Smooth muscle cell (in vitro differentiated cells): ENCODE measurements at regions not wholly inside any gene's neighbourhood (a gene's known extent, or its start where the extent isn't known, plus 50 kb on each side); places are given as distances from the start of the nearest gene placed in this dataset.

Experiments
- DNase-seq: peaks from one replicate; lab custom pipeline; 2025; ENCODE audit not compliant: unreplicated experiment; lab: John Stamatoyannopoulos, UW
- H2AFZ ChIP-seq: fragments of 200-600 bp; sonication (generic); 2 replicates; pipeline ENCODE4 v1.6.0; 2016; ENCODE audit warnings: antibody characterized with exemption, low read depth, mild to moderate bottlenecking
- H3F3A ChIP-seq: fragments of 200-600 bp; sonication (generic); 2 replicates; pipeline ENCODE4 v1.6.0; 2017; ENCODE audit warnings: antibody characterized with exemption, low read depth
- H3K27ac ChIP-seq: fragments of 200-600 bp; sonication (generic); 2 replicates; pipeline ENCODE4 v1.5.1; 2016; ENCODE audit warnings: low read depth, mild to moderate bottlenecking
- H3K27me3 ChIP-seq: fragments of 200-600 bp; sonication (generic); 2 replicates; pipeline ENCODE4 v1.6.1; 2016; ENCODE audit warnings: low read depth, mild to moderate bottlenecking
- H3K36me3 ChIP-seq: fragments of 200-600 bp; sonication (generic); 2 replicates; pipeline ENCODE4 v1.5.1; 2016; ENCODE audit warnings: low read depth
- H3K4me1 ChIP-seq: fragments of 200-600 bp; sonication (generic); 2 replicates; pipeline ENCODE4 v1.5.1; 2016; ENCODE audit warnings: low read depth
- H3K4me2 ChIP-seq: fragments of 200-600 bp; sonication (generic); 2 replicates; pipeline ENCODE4 v1.6.0; 2016; ENCODE audit warnings: mild to moderate bottlenecking
- H3K4me3 ChIP-seq: fragments of 200-600 bp; sonication (generic); 2 replicates; pipeline ENCODE4 v1.5.1; 2016; ENCODE audit warnings: mild to moderate bottlenecking
- H3K79me2 ChIP-seq: fragments of 200-600 bp; sonication (generic); 2 replicates; pipeline ENCODE4 v1.6.0; 2016; ENCODE audit warnings: low read depth, mild to moderate bottlenecking
- H3K9ac ChIP-seq: fragments of 200-600 bp; sonication (generic); 2 replicates; pipeline ENCODE4 v1.6.0; 2016; ENCODE audit warnings: low read depth
- H3K9me3 ChIP-seq: fragments of 200-600 bp; sonication (generic); replicated peaks from 2 replicates; pipeline ENCODE4 v1.5.1; 2016; ENCODE audit warnings: low read depth
- H4K20me1 ChIP-seq: fragments of 200-600 bp; sonication (generic); 2 replicates; pipeline ENCODE4 v1.6.0; 2016; ENCODE audit warnings: low read depth
- CTCF ChIP-seq: fragments of 200-600 bp; sonication (generic); IDR thresholded peaks from 2 replicates; pipeline ENCODE4 v1.5.1; 2017; ENCODE audit warnings: borderline replicate concordance, mild to moderate bottlenecking, antibody characterized with exemption; ENCODE audit not compliant: insufficient read depth, poor library complexity, severe bottlenecking
- WGBS: methylation state at CpG from one replicate; pipeline ENCODE4 v1.1.7; 2016; ENCODE audit warnings: low lambda C conversion rate; 5-methylcytosine and 5-hydroxymethylcytosine counted together

- H4K20me1 ChIP-seq: no peaks in the 10 kb centered on the region
- WGBS: 11% methylated on average over 5 of the region's 5 CpGs
- H3F3A ChIP-seq: no peaks in the 10 kb centered on the region
- H3K4me3 ChIP-seq: no peak overlapping the region
- H3K27ac ChIP-seq: no peak overlapping the region
- H2AFZ ChIP-seq: no peak overlapping the region
- no peaks in the 10 kb centered on the region for H3K79me2 ChIP-seq
- DNase-seq: no peak
- no peak overlapping the region for H3K9ac ChIP-seq
- H3K27me3 ChIP-seq: no peaks in the 10 kb centered on the region
- H3K9me3 ChIP-seq: no peaks in the 10 kb centered on the region
- H3K4me2 ChIP-seq: no peak overlapping the region
- no peaks in the 10 kb centered on the region for H3K4me1 ChIP-seq
- H3K36me3 ChIP-seq: no peaks in the 10 kb centered on the region
- peak; percentile 51 for TF ChIP-seq CTCF
Observed at GRCh38 chr12:118714051-118714460, 267.3 kb upstream of the SRRM4 start.

- WGBS: 47% methylated on average over 4 of the region's 4 CpGs
- DNase-seq: no peak
- no peak for TF ChIP-seq CTCF
- Histone ChIP-seq H3K27me3 (no peaks in the 10 kb centered on the region), H2AFZ (no peak overlapping the region), H3F3A (no peaks in the 10 kb centered on the region), H3K4me1 (no peaks in the 10 kb centered on the region), H3K36me3 (no peaks in the 10 kb centered on the region), H3K79me2 (no peaks in the 10 kb centered on the region), H3K4me2 (no peak overlapping the region), H3K9ac (no peak overlapping the region), H4K20me1 (no peaks in the 10 kb centered on the region), H3K9me3 (no peaks in the 10 kb centered on the region), H3K4me3 (no peak overlapping the region), H3K27ac (no peak overlapping the region)
Observed at GRCh38 chr12:118714500-118714899, 266.8 kb upstream of the SRRM4 start.

- Histone ChIP-seq H3K4me3 (no peak overlapping the region), H3F3A (no peaks in the 10 kb centered on the region), H3K27ac (no peak overlapping the region), H3K79me2 (no peaks in the 10 kb centered on the region), H3K9me3 (no peaks in the 10 kb centered on the region), H4K20me1 (no peaks in the 10 kb centered on the region), H3K4me2 (no peak overlapping the region), H3K9ac (no peak overlapping the region), H2AFZ (no peak overlapping the region), H3K4me1 (no peaks in the 10 kb centered on the region), H3K27me3 (no peaks in the 10 kb centered on the region), H3K36me3 (no peaks in the 10 kb centered on the region)
- no peak for DNase-seq
- no peak for TF ChIP-seq CTCF
- WGBS: 83% methylated on average over 2 of the region's 2 CpGs
Observed at GRCh38 chr12:118715647-118716046, 265.7 kb upstream of the SRRM4 start.

- no peak overlapping the region for H3K4me2 ChIP-seq
- H3K4me3 ChIP-seq: no peak overlapping the region
- H3K4me1 ChIP-seq: no peaks in the 10 kb centered on the region
- no peaks in the 10 kb centered on the region for H3K79me2 ChIP-seq
- H3K36me3 ChIP-seq: no peaks in the 10 kb centered on the region
- TF ChIP-seq CTCF: no peak
- no peak overlapping the region for H3K27ac ChIP-seq
- H3K9me3 ChIP-seq: no peaks in the 10 kb centered on the region
- H3K9ac ChIP-seq: no peak overlapping the region
- no peaks in the 10 kb centered on the region for H4K20me1 ChIP-seq
- WGBS: 83% methylated on average over 11 of the region's 11 CpGs
- no peak overlapping the region for H2AFZ ChIP-seq
- H3F3A ChIP-seq: no peaks in the 10 kb centered on the region
- DNase-seq: no peak
- H3K27me3 ChIP-seq: no peaks in the 10 kb centered on the region
Observed at GRCh38 chr12:118727196-118727978, 254.0 kb upstream of the SRRM4 start.
